WTC11 (cell line): ENCODE measurements at regions not wholly inside any gene's neighbourhood (a gene's known extent, or its start where the extent isn't known, plus 50 kb on each side); places are given as distances from the start of the nearest gene placed in this dataset.

Source experiments
- GABPB1 ChIP-seq: sonication (generic); formaldehyde crosslinking; IDR thresholded peaks from 2 replicates; pipeline ENCODE4 v1.8.1; 2023; ENCODE audit warnings: mild to moderate bottlenecking, missing genetic modification reagents
- TEAD4 ChIP-seq: sonication (generic); formaldehyde crosslinking; IDR thresholded peaks from 2 replicates; pipeline ENCODE4 v1.8.0; 2022; ENCODE audit warnings: mild to moderate bottlenecking, missing genetic modification reagents
- ZNF121 ChIP-seq: sonication (generic); formaldehyde crosslinking; IDR thresholded peaks from 2 replicates; pipeline ENCODE4 v1.8.0; 2023; ENCODE audit warnings: missing genetic modification reagents
- ZNF232 ChIP-seq: sonication (generic); formaldehyde crosslinking; IDR thresholded peaks from 2 replicates; pipeline ENCODE4 v1.8.0; 2022; ENCODE audit warnings: mild to moderate bottlenecking, missing genetic modification reagents
- TF ChIP-seq, protein P1 (sequence below): fragments of 200-600 bp; IDR thresholded peaks from 2 replicates; pipeline ENCODE4 v1.8.0; 2022; ENCODE audit warnings: antibody characterized with exemption
- TF ChIP-seq, protein P2 (sequence below): sonication (generic); formaldehyde crosslinking; IDR thresholded peaks from 2 replicates; pipeline ENCODE4 v1.8.1; 2023; ENCODE audit warnings: mild to moderate bottlenecking, missing genetic modification reagents, moderate library complexity
- TF ChIP-seq, protein P3 (sequence below): sonication (generic); formaldehyde crosslinking; IDR thresholded peaks from 2 replicates; pipeline ENCODE4 v1.8.0; 2022; ENCODE audit warnings: mild to moderate bottlenecking, missing genetic modification reagents
- TF ChIP-seq, protein P4 (sequence below): sonication (generic); formaldehyde crosslinking; conservative IDR thresholded peaks from 2 replicates; pipeline ENCODE4 v1.8.1; 2023; ENCODE audit warnings: mild to moderate bottlenecking, low read depth, missing genetic modification reagents, moderate library complexity

DNA sequence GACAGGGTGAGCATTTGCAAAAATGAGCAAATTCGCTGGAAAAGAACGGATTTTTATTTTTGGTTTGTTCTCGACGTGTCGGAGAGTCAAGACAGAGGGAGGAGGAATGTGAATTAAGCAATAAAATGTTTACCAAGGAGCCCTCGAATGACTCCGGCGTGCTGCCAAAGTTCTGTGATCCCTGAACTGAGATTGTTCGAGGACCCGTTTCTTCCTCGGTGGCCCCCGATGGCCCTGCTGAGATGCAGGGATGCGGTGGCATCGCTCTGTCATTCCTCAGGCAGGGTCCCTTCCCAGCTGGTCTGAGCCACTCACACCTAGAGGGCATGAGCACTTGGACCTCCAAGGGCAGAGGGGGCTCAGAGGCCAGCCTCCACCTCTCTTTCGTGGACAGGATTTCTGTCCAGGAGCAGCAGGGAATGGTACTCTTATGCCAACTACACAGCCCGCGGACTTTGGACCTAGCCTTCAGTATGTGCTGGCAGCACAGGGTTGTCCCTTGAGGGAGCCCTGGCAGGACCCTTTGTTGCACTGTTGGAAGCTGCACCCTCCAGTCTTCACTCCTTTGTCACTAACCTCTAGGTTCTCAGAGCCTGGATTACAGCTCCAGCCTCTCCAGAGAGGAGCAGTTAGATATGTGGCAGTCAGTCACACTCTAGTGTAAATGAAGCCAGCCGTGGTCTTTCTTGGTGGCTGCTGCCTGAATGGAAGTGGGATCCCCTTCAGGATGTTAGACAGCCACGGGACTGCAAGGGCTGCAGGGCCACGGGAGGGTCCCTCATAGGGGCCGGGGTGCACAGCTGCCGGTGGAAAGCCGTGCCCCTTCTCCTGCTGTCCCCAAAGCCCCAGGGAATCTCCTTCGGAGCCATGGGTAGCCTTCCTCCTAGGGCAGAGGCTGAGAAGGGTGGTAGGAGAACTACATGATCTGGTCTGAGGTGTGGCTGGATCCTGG lies 109.4 kb upstream of the ANO1 start:
- TF ChIP-seq, protein P1, sequence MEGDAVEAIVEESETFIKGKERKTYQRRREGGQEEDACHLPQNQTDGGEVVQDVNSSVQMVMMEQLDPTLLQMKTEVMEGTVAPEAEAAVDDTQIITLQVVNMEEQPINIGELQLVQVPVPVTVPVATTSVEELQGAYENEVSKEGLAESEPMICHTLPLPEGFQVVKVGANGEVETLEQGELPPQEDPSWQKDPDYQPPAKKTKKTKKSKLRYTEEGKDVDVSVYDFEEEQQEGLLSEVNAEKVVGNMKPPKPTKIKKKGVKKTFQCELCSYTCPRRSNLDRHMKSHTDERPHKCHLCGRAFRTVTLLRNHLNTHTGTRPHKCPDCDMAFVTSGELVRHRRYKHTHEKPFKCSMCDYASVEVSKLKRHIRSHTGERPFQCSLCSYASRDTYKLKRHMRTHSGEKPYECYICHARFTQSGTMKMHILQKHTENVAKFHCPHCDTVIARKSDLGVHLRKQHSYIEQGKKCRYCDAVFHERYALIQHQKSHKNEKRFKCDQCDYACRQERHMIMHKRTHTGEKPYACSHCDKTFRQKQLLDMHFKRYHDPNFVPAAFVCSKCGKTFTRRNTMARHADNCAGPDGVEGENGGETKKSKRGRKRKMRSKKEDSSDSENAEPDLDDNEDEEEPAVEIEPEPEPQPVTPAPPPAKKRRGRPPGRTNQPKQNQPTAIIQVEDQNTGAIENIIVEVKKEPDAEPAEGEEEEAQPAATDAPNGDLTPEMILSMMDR, result no peak
- TF ChIP-seq, protein P2, sequence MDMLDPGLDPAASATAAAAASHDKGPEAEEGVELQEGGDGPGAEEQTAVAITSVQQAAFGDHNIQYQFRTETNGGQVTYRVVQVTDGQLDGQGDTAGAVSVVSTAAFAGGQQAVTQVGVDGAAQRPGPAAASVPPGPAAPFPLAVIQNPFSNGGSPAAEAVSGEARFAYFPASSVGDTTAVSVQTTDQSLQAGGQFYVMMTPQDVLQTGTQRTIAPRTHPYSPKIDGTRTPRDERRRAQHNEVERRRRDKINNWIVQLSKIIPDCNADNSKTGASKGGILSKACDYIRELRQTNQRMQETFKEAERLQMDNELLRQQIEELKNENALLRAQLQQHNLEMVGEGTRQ (CRISPR knock-in tag), result no peak
- no peak for TF ChIP-seq ZNF121 (CRISPR knock-in tag)
- no peak for TF ChIP-seq ZNF232
- TF ChIP-seq TEAD4 (CRISPR knock-in tag), result no peak
- no peak for TF ChIP-seq GABPB1
- TF ChIP-seq, protein P3, sequence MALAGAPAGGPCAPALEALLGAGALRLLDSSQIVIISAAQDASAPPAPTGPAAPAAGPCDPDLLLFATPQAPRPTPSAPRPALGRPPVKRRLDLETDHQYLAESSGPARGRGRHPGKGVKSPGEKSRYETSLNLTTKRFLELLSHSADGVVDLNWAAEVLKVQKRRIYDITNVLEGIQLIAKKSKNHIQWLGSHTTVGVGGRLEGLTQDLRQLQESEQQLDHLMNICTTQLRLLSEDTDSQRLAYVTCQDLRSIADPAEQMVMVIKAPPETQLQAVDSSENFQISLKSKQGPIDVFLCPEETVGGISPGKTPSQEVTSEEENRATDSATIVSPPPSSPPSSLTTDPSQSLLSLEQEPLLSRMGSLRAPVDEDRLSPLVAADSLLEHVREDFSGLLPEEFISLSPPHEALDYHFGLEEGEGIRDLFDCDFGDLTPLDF (CRISPR knock-in tag), result no peak
- TF ChIP-seq, protein P4, sequence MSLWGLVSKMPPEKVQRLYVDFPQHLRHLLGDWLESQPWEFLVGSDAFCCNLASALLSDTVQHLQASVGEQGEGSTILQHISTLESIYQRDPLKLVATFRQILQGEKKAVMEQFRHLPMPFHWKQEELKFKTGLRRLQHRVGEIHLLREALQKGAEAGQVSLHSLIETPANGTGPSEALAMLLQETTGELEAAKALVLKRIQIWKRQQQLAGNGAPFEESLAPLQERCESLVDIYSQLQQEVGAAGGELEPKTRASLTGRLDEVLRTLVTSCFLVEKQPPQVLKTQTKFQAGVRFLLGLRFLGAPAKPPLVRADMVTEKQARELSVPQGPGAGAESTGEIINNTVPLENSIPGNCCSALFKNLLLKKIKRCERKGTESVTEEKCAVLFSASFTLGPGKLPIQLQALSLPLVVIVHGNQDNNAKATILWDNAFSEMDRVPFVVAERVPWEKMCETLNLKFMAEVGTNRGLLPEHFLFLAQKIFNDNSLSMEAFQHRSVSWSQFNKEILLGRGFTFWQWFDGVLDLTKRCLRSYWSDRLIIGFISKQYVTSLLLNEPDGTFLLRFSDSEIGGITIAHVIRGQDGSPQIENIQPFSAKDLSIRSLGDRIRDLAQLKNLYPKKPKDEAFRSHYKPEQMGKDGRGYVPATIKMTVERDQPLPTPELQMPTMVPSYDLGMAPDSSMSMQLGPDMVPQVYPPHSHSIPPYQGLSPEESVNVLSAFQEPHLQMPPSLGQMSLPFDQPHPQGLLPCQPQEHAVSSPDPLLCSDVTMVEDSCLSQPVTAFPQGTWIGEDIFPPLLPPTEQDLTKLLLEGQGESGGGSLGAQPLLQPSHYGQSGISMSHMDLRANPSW (CRISPR knock-in tag), result no peak
